ENCODE measurements at regions not wholly inside any gene's neighbourhood (a gene's known extent, or its start where the extent isn't known, plus 50 kb on each side); places are given as distances from the start of the nearest gene placed in this dataset.

DNA sequence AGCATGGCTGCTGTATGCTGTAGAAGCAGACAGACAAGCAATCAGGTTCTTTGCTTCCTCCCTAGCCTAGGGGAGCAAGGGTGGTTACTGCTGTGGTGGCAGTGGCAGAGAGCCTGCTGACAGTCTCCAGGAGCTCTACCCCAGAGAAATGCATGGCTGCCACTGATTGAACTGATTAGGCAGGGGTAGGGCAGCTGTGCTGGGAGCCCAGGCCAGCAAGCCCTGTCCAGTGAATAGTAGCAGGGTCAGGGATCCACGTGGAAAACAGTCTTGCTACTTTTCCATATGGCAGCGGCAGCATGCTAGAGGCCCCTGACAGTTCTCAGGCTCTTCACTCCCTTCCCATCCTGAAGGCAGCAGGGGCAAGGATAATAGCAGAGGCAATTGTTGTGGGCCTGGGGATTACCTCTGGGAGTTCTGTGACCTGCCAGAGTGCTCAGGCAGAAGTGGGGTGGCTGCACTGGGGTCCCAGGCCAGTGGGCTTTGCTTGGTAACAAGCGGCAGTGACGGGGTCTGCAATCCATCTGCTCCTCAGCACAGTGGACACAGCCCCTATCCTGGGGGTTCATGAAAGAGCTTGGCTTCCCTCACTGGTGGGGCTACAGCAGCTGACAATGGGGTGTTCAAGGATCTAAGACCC, 558.8 kb upstream of the GHITM start:
- Histone ChIP-seq H3K36me3 (ENCODE audit: control insufficient read depth, insufficient read depth, low read length, severe bottlenecking) (no peaks in the 10 kb centered on the region), H3K9ac (ENCODE audit: low read length) (no peak overlapping the region), H3K4me1 (ENCODE audit: control insufficient read depth, insufficient read depth, low read length) (no peaks in the 10 kb centered on the region), H3K9me3 (ENCODE audit: control insufficient read depth, low read length) (peaks cover 15% of the 10 kb centered on the region), H3K4me3 (ENCODE audit: low read length) (no peak overlapping the region), H3K27me3 (replicated peaks; ENCODE audit: control insufficient read depth, insufficient read depth, low read length) (no peaks in the 10 kb centered on the region)
- DNase-seq (ENCODE audit: low read depth): no peak

- Histone ChIP-seq H3K4me1 (ENCODE audit: control insufficient read depth, insufficient read depth, low read length) (no peaks in the 10 kb centered on the region), H3K9ac (ENCODE audit: low read length) (no peak overlapping the region), H3K4me3 (ENCODE audit: low read length) (no peak overlapping the region), H3K36me3 (ENCODE audit: control insufficient read depth, insufficient read depth, low read length, severe bottlenecking) (no peaks in the 10 kb centered on the region), H3K27me3 (replicated peaks; ENCODE audit: control insufficient read depth, insufficient read depth, low read length) (no peaks in the 10 kb centered on the region), H3K9me3 (ENCODE audit: control insufficient read depth, low read length) (peaks cover 9% of the 10 kb centered on the region)
- DNase-seq (ENCODE audit: low read depth): no peak
Measured at GRCh38 chr10:83582407-83583095, 556.8 kb upstream of the GHITM start.

DNA sequence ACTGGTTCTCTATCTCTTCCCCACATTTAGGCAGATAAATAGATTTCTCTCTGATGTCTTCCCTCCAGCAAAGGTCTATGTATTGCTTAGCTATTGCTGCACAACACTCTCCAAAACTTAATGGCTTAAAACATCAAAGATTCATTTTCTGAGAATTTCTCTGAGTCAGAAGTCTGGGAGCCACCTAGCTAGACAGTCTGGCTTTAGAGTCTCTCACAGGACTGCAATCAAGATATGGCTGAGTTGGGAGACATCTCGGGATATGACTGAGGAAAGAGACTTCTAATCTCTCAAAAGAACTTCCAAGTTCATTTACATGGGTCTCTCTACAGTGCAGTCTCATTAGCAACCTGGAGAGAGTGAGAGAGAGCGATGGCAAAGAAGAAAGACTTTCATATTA, 553.6 kb upstream of the GHITM start:
- H3K27me3 ChIP-seq (replicated peaks; ENCODE audit: control insufficient read depth, insufficient read depth, low read length): no peaks in the 10 kb centered on the region
- DNase-seq (ENCODE audit: low read depth): no peak
- no peaks in the 10 kb centered on the region for H3K9me3 ChIP-seq (ENCODE audit: control insufficient read depth, low read length)
- H3K36me3 ChIP-seq (ENCODE audit: control insufficient read depth, insufficient read depth, low read length, severe bottlenecking): no peaks in the 10 kb centered on the region
- H3K9ac ChIP-seq (ENCODE audit: low read length): no peak overlapping the region
- H3K4me1 ChIP-seq (ENCODE audit: control insufficient read depth, insufficient read depth, low read length): no peaks in the 10 kb centered on the region
- H3K4me3 ChIP-seq (ENCODE audit: low read length): no peak overlapping the region

GRCh38 chr10:83592337-83592935, 546.9 kb upstream of the GHITM start:
- peaks cover 32% of the 10 kb centered on the region for H3K9me3 ChIP-seq (ENCODE audit: control insufficient read depth, low read length)
- H3K9ac ChIP-seq (ENCODE audit: low read length): no peak overlapping the region
- no peak for DNase-seq (ENCODE audit: low read depth)
- no peaks in the 10 kb centered on the region for H3K27me3 ChIP-seq (replicated peaks; ENCODE audit: control insufficient read depth, insufficient read depth, low read length)
- no peaks in the 10 kb centered on the region for H3K36me3 ChIP-seq (ENCODE audit: control insufficient read depth, insufficient read depth, low read length, severe bottlenecking)
- H3K4me1 ChIP-seq (ENCODE audit: control insufficient read depth, insufficient read depth, low read length): no peaks in the 10 kb centered on the region
- H3K4me3 ChIP-seq (ENCODE audit: low read length): no peak overlapping the region

- Histone ChIP-seq H3K9me3 (ENCODE audit: control insufficient read depth, low read length) (no peaks in the 10 kb centered on the region), H3K4me3 (ENCODE audit: low read length) (no peak overlapping the region), H3K9ac (ENCODE audit: low read length) (no peak overlapping the region), H3K4me1 (ENCODE audit: control insufficient read depth, insufficient read depth, low read length) (peaks cover 12% of the 10 kb centered on the region), H3K36me3 (ENCODE audit: control insufficient read depth, insufficient read depth, low read length, severe bottlenecking) (no peaks in the 10 kb centered on the region), H3K27me3 (replicated peaks; ENCODE audit: control insufficient read depth, insufficient read depth, low read length) (no peaks in the 10 kb centered on the region)
- DNase-seq (ENCODE audit: low read depth): peak; percentile 4
Measured at GRCh38 chr10:83603708-83604107, 535.6 kb upstream of the GHITM start.

GRCh38 chr10:83605783-83606630, 533.3 kb upstream of the GHITM start:
- peak; percentile 66 for DNase-seq (ENCODE audit: low read depth)
- no peaks in the 10 kb centered on the region for H3K9me3 ChIP-seq (ENCODE audit: control insufficient read depth, low read length)
- no peaks in the 10 kb centered on the region for H3K27me3 ChIP-seq (replicated peaks; ENCODE audit: control insufficient read depth, insufficient read depth, low read length)
- no peak overlapping the region for H3K4me3 ChIP-seq (ENCODE audit: low read length)
- H3K4me1 ChIP-seq (ENCODE audit: control insufficient read depth, insufficient read depth, low read length): peaks cover 12% of the 10 kb centered on the region
- no peaks in the 10 kb centered on the region for H3K36me3 ChIP-seq (ENCODE audit: control insufficient read depth, insufficient read depth, low read length, severe bottlenecking)
- H3K9ac ChIP-seq (ENCODE audit: low read length): no peak overlapping the region

- Histone ChIP-seq H3K9me3 (ENCODE audit: control insufficient read depth, low read length) (no peaks in the 10 kb centered on the region), H3K36me3 (ENCODE audit: control insufficient read depth, insufficient read depth, low read length, severe bottlenecking) (no peaks in the 10 kb centered on the region), H3K4me3 (ENCODE audit: low read length) (no peak overlapping the region), H3K9ac (ENCODE audit: low read length) (no peak overlapping the region), H3K27me3 (replicated peaks; ENCODE audit: control insufficient read depth, insufficient read depth, low read length) (no peaks in the 10 kb centered on the region), H3K4me1 (ENCODE audit: control insufficient read depth, insufficient read depth, low read length) (peaks cover 15% of the 10 kb centered on the region)
- peak; percentile 54 for DNase-seq (ENCODE audit: low read depth)
Measured at GRCh38 chr10:83607959-83608745, 531.2 kb upstream of the GHITM start.

GRCh38 chr10:83612050-83612449, 527.3 kb upstream of the GHITM start:
- Histone ChIP-seq H3K4me3 (ENCODE audit: low read length) (peak overlapping the region; percentile 1), H3K4me1 (ENCODE audit: control insufficient read depth, insufficient read depth, low read length) (peaks cover 7% of the 10 kb centered on the region), H3K36me3 (ENCODE audit: control insufficient read depth, insufficient read depth, low read length, severe bottlenecking) (no peaks in the 10 kb centered on the region), H3K9me3 (ENCODE audit: control insufficient read depth, low read length) (no peaks in the 10 kb centered on the region), H3K27me3 (replicated peaks; ENCODE audit: control insufficient read depth, insufficient read depth, low read length) (no peaks in the 10 kb centered on the region), H3K9ac (ENCODE audit: low read length) (no peak overlapping the region)
- DNase-seq (ENCODE audit: low read depth): peak; percentile 83

DNA sequence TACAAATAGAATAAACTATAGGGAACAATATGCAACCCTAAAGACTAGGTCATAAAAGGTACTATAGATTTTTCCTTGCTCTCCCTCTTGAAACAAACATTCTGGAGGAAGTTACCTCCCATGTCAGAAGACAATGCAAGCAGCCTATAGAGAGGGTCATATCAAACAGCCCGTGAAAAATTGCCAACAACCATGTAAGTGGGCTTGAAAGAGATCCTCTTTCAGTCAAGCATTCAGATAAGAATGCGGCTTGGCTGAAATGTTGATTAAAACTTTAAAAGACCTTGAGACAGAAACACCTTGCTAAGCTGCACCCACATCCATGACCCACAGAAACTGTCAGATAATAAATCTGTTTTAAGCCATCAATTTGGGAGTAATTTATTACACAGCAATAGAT, 526.6 kb upstream of the GHITM start:
- Histone ChIP-seq H3K9me3 (ENCODE audit: control insufficient read depth, low read length) (no peaks in the 10 kb centered on the region), H3K4me1 (ENCODE audit: control insufficient read depth, insufficient read depth, low read length) (peaks cover 7% of the 10 kb centered on the region), H3K4me3 (ENCODE audit: low read length) (no peak overlapping the region), H3K36me3 (ENCODE audit: control insufficient read depth, insufficient read depth, low read length, severe bottlenecking) (no peaks in the 10 kb centered on the region), H3K27me3 (replicated peaks; ENCODE audit: control insufficient read depth, insufficient read depth, low read length) (no peaks in the 10 kb centered on the region), H3K9ac (ENCODE audit: low read length) (no peak overlapping the region)
- no peak for DNase-seq (ENCODE audit: low read depth)

- H3K9me3 ChIP-seq (ENCODE audit: control insufficient read depth, low read length): no peaks in the 10 kb centered on the region
- H3K9ac ChIP-seq (ENCODE audit: low read length): no peak overlapping the region
- no peaks in the 10 kb centered on the region for H3K36me3 ChIP-seq (ENCODE audit: control insufficient read depth, insufficient read depth, low read length, severe bottlenecking)
- no peak for DNase-seq (ENCODE audit: low read depth)
- H3K4me1 ChIP-seq (ENCODE audit: control insufficient read depth, insufficient read depth, low read length): peaks cover 4% of the 10 kb centered on the region
- H3K4me3 ChIP-seq (ENCODE audit: low read length): no peak overlapping the region
- no peaks in the 10 kb centered on the region for H3K27me3 ChIP-seq (replicated peaks; ENCODE audit: control insufficient read depth, insufficient read depth, low read length)
Measured at GRCh38 chr10:83617172-83617571, 522.1 kb upstream of the GHITM start.
